ENCODE measurements at regions not wholly inside any gene's neighbourhood (a gene's known extent, or its start where the extent isn't known, plus 50 kb on each side); places are given as distances from the start of the nearest gene placed in this dataset.

GRCh38 chr5:156223547-156223946, 103.4 kb upstream of the SGCD start:
- TF ChIP-seq, protein P1, sequence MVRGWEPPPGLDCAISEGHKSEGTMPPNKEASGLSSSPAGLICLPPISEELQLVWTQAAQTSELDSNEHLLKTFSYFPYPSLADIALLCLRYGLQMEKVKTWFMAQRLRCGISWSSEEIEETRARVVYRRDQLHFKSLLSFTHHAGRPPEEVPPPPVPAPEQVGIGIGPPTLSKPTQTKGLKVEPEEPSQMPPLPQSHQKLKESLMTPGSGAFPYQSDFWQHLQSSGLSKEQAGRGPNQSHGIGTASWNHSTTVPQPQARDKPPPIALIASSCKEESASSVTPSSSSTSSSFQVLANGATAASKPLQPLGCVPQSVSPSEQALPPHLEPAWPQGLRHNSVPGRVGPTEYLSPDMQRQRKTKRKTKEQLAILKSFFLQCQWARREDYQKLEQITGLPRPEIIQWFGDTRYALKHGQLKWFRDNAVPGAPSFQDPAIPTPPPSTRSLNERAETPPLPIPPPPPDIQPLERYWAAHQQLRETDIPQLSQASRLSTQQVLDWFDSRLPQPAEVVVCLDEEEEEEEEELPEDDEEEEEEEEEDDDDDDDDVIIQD (CRISPR knock-in tag; IDR thresholded peaks at IDR 0.05), result no peak
- TF ChIP-seq ZNF780A (CRISPR knock-in tag; IDR thresholded peaks at IDR 0.05) (no peak), DPF2 (IDR thresholded peaks at IDR 0.05) (no peak), ARNT (IDR thresholded peaks at IDR 0.05) (no peak), SMAD3 (CRISPR knock-in tag; conservative IDR thresholded peaks at IDR 0.05) (no peak), NEUROD1 (IDR thresholded peaks at IDR 0.05; ENCODE audit: borderline replicate concordance, low read depth, low read length, partially characterized antibody) (no peak), FOXA1 (IDR thresholded peaks at IDR 0.05; ENCODE audit: borderline replicate concordance) (no peak), ELF4 (CRISPR knock-in tag; IDR thresholded peaks at IDR 0.05) (no peak), ZSCAN29 (IDR thresholded peaks at IDR 0.05) (no peak), RB1 (IDR thresholded peaks at IDR 0.05; ENCODE audit: low read depth) (no peak)
- TF ChIP-seq, protein P2, sequence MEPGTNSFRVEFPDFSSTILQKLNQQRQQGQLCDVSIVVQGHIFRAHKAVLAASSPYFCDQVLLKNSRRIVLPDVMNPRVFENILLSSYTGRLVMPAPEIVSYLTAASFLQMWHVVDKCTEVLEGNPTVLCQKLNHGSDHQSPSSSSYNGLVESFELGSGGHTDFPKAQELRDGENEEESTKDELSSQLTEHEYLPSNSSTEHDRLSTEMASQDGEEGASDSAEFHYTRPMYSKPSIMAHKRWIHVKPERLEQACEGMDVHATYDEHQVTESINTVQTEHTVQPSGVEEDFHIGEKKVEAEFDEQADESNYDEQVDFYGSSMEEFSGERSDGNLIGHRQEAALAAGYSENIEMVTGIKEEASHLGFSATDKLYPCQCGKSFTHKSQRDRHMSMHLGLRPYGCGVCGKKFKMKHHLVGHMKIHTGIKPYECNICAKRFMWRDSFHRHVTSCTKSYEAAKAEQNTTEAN (CRISPR knock-in tag; IDR thresholded peaks at IDR 0.05), result no peak
- TF ChIP-seq, protein P3, sequence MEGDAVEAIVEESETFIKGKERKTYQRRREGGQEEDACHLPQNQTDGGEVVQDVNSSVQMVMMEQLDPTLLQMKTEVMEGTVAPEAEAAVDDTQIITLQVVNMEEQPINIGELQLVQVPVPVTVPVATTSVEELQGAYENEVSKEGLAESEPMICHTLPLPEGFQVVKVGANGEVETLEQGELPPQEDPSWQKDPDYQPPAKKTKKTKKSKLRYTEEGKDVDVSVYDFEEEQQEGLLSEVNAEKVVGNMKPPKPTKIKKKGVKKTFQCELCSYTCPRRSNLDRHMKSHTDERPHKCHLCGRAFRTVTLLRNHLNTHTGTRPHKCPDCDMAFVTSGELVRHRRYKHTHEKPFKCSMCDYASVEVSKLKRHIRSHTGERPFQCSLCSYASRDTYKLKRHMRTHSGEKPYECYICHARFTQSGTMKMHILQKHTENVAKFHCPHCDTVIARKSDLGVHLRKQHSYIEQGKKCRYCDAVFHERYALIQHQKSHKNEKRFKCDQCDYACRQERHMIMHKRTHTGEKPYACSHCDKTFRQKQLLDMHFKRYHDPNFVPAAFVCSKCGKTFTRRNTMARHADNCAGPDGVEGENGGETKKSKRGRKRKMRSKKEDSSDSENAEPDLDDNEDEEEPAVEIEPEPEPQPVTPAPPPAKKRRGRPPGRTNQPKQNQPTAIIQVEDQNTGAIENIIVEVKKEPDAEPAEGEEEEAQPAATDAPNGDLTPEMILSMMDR (IDR thresholded peaks at IDR 0.05 in 2 of 3, conservative IDR thresholded peaks at IDR 0.05 in 1 of 3; ENCODE audit: insufficient read depth in 2 of 3, low read depth in 1 of 3, low read length in 3 of 3), result no peak
- TF ChIP-seq, protein P4, sequence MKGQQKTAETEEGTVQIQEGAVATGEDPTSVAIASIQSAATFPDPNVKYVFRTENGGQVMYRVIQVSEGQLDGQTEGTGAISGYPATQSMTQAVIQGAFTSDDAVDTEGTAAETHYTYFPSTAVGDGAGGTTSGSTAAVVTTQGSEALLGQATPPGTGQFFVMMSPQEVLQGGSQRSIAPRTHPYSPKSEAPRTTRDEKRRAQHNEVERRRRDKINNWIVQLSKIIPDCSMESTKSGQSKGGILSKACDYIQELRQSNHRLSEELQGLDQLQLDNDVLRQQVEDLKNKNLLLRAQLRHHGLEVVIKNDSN (CRISPR knock-in tag; IDR thresholded peaks at IDR 0.05), result no peak
